Stimulated activated CD8-positive, alpha-beta memory T cell treated with anti-CD3 and anti-CD28 coated beads, Interleukin-4, amount 100 ng/mL, for 1 hour (primary cell): ENCODE measurements at regions not wholly inside any gene's neighbourhood (a gene's known extent, or its start where the extent isn't known, plus 50 kb on each side); places are given as distances from the start of the nearest gene placed in this dataset.

Experiments
- DNase-seq, 2 donors: peaks; one replicate each; pipeline ENCODE4 v3.0.0-alpha.2; 2020; ENCODE audit warnings: low read depth in 2 of 2, low spot score in 1 of 2

GRCh38 chr18:10207682-10208345 lies 246.6 kb upstream of the APCDD1 start:
- DNase-seq, result no peak

- DNase-seq, result no peak
These were observed 245.1 kb upstream of the APCDD1 start for GRCh38 chr18:10209302-10209701.

- DNase-seq, result no peak
These were observed 244.3 kb upstream of the APCDD1 start for GRCh38 chr18:10210057-10210633.

- no peak for DNase-seq
These were observed 240.9 kb upstream of the APCDD1 start for GRCh38 chr18:10213526-10213925.

- DNase-seq, result no peak
These were observed 239.0 kb upstream of the APCDD1 start for GRCh38 chr18:10215446-10215845.

GRCh38 chr18:10216791-10217190 lies 237.6 kb upstream of the APCDD1 start:
- DNase-seq, result no peak

- no peak for DNase-seq
These were observed 237.2 kb upstream of the APCDD1 start for GRCh38 chr18:10217211-10217610.

- DNase-seq, result no peak
These were observed 229.1 kb upstream of the APCDD1 start for GRCh38 chr18:10225300-10225699.

- no peak for DNase-seq
These were observed 227.5 kb upstream of the APCDD1 start for GRCh38 chr18:10226971-10227370.

- DNase-seq, result no peak
These were observed 226.1 kb upstream of the APCDD1 start for GRCh38 chr18:10228326-10228725.

- no peak for DNase-seq
These were observed 225.0 kb upstream of the APCDD1 start for GRCh38 chr18:10229458-10229857.

GRCh38 chr18:10230072-10230471 lies 224.4 kb upstream of the APCDD1 start:
- no peak for DNase-seq

- no peak for DNase-seq
These were observed 223.2 kb upstream of the APCDD1 start for GRCh38 chr18:10231220-10231619.

- no peak for DNase-seq
These were observed 222.4 kb upstream of the APCDD1 start for GRCh38 chr18:10232062-10232461.

- DNase-seq, result no peak
These were observed 221.2 kb upstream of the APCDD1 start for GRCh38 chr18:10233082-10233875.

GRCh38 chr18:10234281-10234680 lies 220.2 kb upstream of the APCDD1 start:
- DNase-seq, result no peak

GRCh38 chr18:10234912-10235660 lies 219.3 kb upstream of the APCDD1 start:
- no peak for DNase-seq

- DNase-seq, result no peak
These were observed 218.8 kb upstream of the APCDD1 start for GRCh38 chr18:10235661-10235952.

GRCh38 chr18:10239103-10239502 lies 215.3 kb upstream of the APCDD1 start:
- no peak for DNase-seq

- no peak for DNase-seq
These were observed 214.3 kb upstream of the APCDD1 start for GRCh38 chr18:10239991-10240634.

- no peak for DNase-seq
These were observed 213.5 kb upstream of the APCDD1 start for GRCh38 chr18:10240973-10241372.
